H1 (cell line): ENCODE measurements at regions not wholly inside any gene's neighbourhood (a gene's known extent, or its start where the extent isn't known, plus 50 kb on each side); places are given as distances from the start of the nearest gene placed in this dataset.

Experiments
- CTCF ChIA-PET: fragments of 300-600 bp; sonication (Branson Sonifier 250); formaldehyde crosslinking; loops from one replicate; lab custom pipeline; 2021; ENCODE audit not compliant: partially characterized antibody; lab: Charles Lee
- POLR2A ChIA-PET: fragments of 300-600 bp; sonication (Branson Sonifier 250); formaldehyde crosslinking; loops from one replicate; lab custom pipeline; 2021; ENCODE audit warnings: inconsistent platforms; ENCODE audit not compliant: partially characterized antibody; lab: Charles Lee
- DNase-seq, 2 experiments: peaks; one replicate each; pipeline versions ENCODE4 v3.0.0 to v3.0.0-alpha.2; 2010 to 2022; ENCODE audit warnings: low spot score in 2 of 2, low read depth in 1 of 2, mixed read lengths in 1 of 2
- FAIRE-seq: peaks from 2 replicates; lab custom pipeline; 2011; peaks lifted over from hg19 to GRCh38; lab: Jason Lieb, UNC
- H2AFZ ChIP-seq: 2 replicates; pipeline ENCODE4 v1.8.1; 2012; ENCODE audit warnings: low read length, inconsistent platforms
- H2AK5ac ChIP-seq: 2 replicates; pipeline ENCODE4 v1.6.1; 2013; ENCODE audit warnings: low read depth, low read length
- H2BK120ac ChIP-seq: replicated peaks from 2 replicates; pipeline ENCODE3; 2013; ENCODE audit warnings: low read depth, low read length, inconsistent platforms
- H2BK12ac ChIP-seq: 2 replicates; pipeline ENCODE4 v1.6.1; 2013; ENCODE audit warnings: low read depth, low read length
- H2BK15ac ChIP-seq: 2 replicates; pipeline ENCODE4 v1.6.1; 2013; ENCODE audit warnings: low read length
- H2BK20ac ChIP-seq: 2 replicates; pipeline ENCODE4 v1.6.1; 2013; ENCODE audit warnings: low read length
- H2BK5ac ChIP-seq: 2 replicates; pipeline ENCODE4 v1.6.1; 2013; ENCODE audit warnings: low read depth, low read length
- H3K14ac ChIP-seq: 2 replicates; pipeline ENCODE4 v1.6.1; 2013; ENCODE audit warnings: inconsistent platforms; ENCODE audit not compliant: insufficient read length
- H3K18ac ChIP-seq: 2 replicates; pipeline ENCODE4 v1.6.1; 2013; ENCODE audit warnings: low read length; ENCODE audit errors: extremely low read depth
- H3K23ac ChIP-seq: 2 replicates; pipeline ENCODE4 v1.6.1; 2013; ENCODE audit warnings: inconsistent platforms; ENCODE audit not compliant: insufficient read length
- H3K23me2 ChIP-seq: 2 replicates; pipeline ENCODE4 v1.6.1; 2013; ENCODE audit warnings: low read depth, low read length
- H3K27ac ChIP-seq: 2 replicates; pipeline ENCODE4 v1.6.1; 2011; ENCODE audit warnings: low read depth, low read length, inconsistent platforms
- H3K27me3 ChIP-seq, 4 experiments: replicated peaks in 1 of 4; 1 replicate in 1 of 4; 2 replicates in 3 of 4; pipeline versions ENCODE4 v1.6.1 to v1.8.1; 2011 to 2013; ENCODE audit warnings: low read length in 3 of 4, mild to moderate bottlenecking in 3 of 4, inconsistent platforms in 2 of 4, mixed read lengths in 2 of 4, moderate library complexity in 1 of 4; ENCODE audit not compliant: control insufficient read depth in 3 of 4, insufficient read depth in 3 of 4; ENCODE audit errors: extremely low read depth in 1 of 4
- H3K36me3 ChIP-seq, 4 experiments: 2 replicates each; pipeline versions ENCODE4 v1.6.1 to v1.8.1; 2011 to 2013; ENCODE audit warnings: mild to moderate bottlenecking in 4 of 4, low read length in 3 of 4, moderate library complexity in 2 of 4, control low read depth in 1 of 4, inconsistent platforms in 1 of 4; ENCODE audit not compliant: insufficient read depth in 4 of 4, control insufficient read depth in 2 of 4
- H3K4ac ChIP-seq: replicated peaks from 2 replicates; pipeline ENCODE3; 2013; ENCODE audit warnings: low read length, low read depth, mixed read lengths, inconsistent platforms; ENCODE audit not compliant: insufficient read length
- H3K4me1 ChIP-seq, 4 experiments: replicated peaks in 1 of 4; 1 replicate in 1 of 4; 2 replicates in 3 of 4; pipeline versions ENCODE4 v1.6.1 to v1.8.1; 2011 to 2013; ENCODE audit warnings: low read length in 3 of 4, inconsistent platforms in 2 of 4, mixed read lengths in 1 of 4; ENCODE audit not compliant: insufficient read depth in 4 of 4, control insufficient read depth in 3 of 4
- H3K4me2 ChIP-seq, 2 experiments: 2 replicates each; pipeline versions ENCODE4 v1.6.1 to v1.8.1; 2011 to 2013; ENCODE audit warnings: low read depth in 2 of 2, low read length in 2 of 2, control low read depth in 1 of 2, inconsistent platforms in 1 of 2, mild to moderate bottlenecking in 1 of 2; ENCODE audit not compliant: insufficient read depth in 1 of 2
- H3K4me3 ChIP-seq, 4 experiments: fragments of 200-600, 300-600 bp in 1 of 4; sonication (generic), shearing (Covaris generic), sonication (Bioruptor Twin) in 1 of 4; 2 replicates each; pipeline versions ENCODE4 v1.5.1 to v1.8.1; 2011 to 2016; ENCODE audit warnings: low read length in 4 of 4, low read depth in 3 of 4, control low read depth in 2 of 4, inconsistent platforms in 2 of 4, mild to moderate bottlenecking in 2 of 4, mixed read lengths in 1 of 4, moderate library complexity in 1 of 4; ENCODE audit not compliant: insufficient read depth in 2 of 4; ENCODE audit errors: extremely low read depth in 1 of 4
- H3K56ac ChIP-seq: replicated peaks from 2 replicates; pipeline ENCODE3; 2013; ENCODE audit warnings: low read depth, mild to moderate bottlenecking, mixed read lengths, low read length, inconsistent platforms; ENCODE audit not compliant: insufficient read length
- H3K79me1 ChIP-seq: 2 replicates; pipeline ENCODE4 v1.6.1; 2013; ENCODE audit warnings: low read depth, low read length, control low read depth
- H3K79me2 ChIP-seq, 2 experiments: 2 replicates each; pipeline versions ENCODE4 v1.6.1 to v1.8.1; 2012 to 2013; ENCODE audit warnings: low read length in 2 of 2, mild to moderate bottlenecking in 2 of 2, inconsistent platforms in 1 of 2; ENCODE audit not compliant: insufficient read depth in 2 of 2, control insufficient read depth in 1 of 2
- H3K9ac ChIP-seq, 4 experiments: replicated peaks in 1 of 4; 1 replicate in 1 of 4; 2 replicates in 3 of 4; pipeline versions ENCODE4 v1.6.1 to v1.8.1; 2011 to 2013; ENCODE audit warnings: low read depth in 3 of 4, low read length in 3 of 4, control low read depth in 2 of 4, mild to moderate bottlenecking in 2 of 4, moderate library complexity in 2 of 4, inconsistent platforms in 1 of 4; ENCODE audit errors: extremely low read depth in 1 of 4
- H3K9me3 ChIP-seq, 2 experiments: 2 replicates each; pipeline versions ENCODE4 v1.6.1 to v1.8.1; 2012 to 2013; ENCODE audit warnings: mild to moderate bottlenecking in 2 of 2, moderate library complexity in 2 of 2, control low read depth in 1 of 2, inconsistent platforms in 1 of 2, low read depth in 1 of 2, low read length in 1 of 2, mixed read lengths in 1 of 2; ENCODE audit not compliant: insufficient read depth in 2 of 2
- H4K20me1 ChIP-seq, 2 experiments: replicated peaks in 1 of 2; 2 replicates each; pipeline versions ENCODE3 to v1.8.1; 2011 to 2013; ENCODE audit warnings: inconsistent platforms in 2 of 2, low read length in 2 of 2, mild to moderate bottlenecking in 1 of 2; ENCODE audit not compliant: insufficient read depth in 2 of 2, control insufficient read depth in 1 of 2
- H4K5ac ChIP-seq: 2 replicates; pipeline ENCODE4 v1.6.1; 2013; ENCODE audit warnings: low read length, low read depth, mixed read lengths, inconsistent platforms; ENCODE audit not compliant: insufficient read length
- H4K8ac ChIP-seq: 2 replicates; pipeline ENCODE4 v1.8.0; 2013; ENCODE audit warnings: mild to moderate bottlenecking, moderate library complexity, low read length, inconsistent platforms; ENCODE audit not compliant: insufficient read depth; ENCODE audit errors: extremely low read depth
- H4K91ac ChIP-seq: replicated peaks from 2 replicates; pipeline ENCODE3; 2013; ENCODE audit warnings: low read length, mixed read lengths, inconsistent platforms; ENCODE audit not compliant: insufficient read length
- BACH1 ChIP-seq: IDR thresholded peaks from 2 replicates; pipeline ENCODE4 v1.6.1; 2012; ENCODE audit warnings: low read length, improper control_type of control experiment
- BCL11A ChIP-seq, 2 experiments: IDR thresholded peaks; one replicate each; pipeline ENCODE4 v1.6.1; 2011; ENCODE audit warnings: low read depth in 2 of 2, low read length in 2 of 2, mild to moderate bottlenecking in 2 of 2
- BRCA1 ChIP-seq: IDR thresholded peaks from 2 replicates; pipeline ENCODE4 v1.6.1; 2012; ENCODE audit warnings: low read depth, low read length, improper control_type of control experiment
- CHD1 ChIP-seq: IDR thresholded peaks from 2 replicates; pipeline ENCODE4 v1.6.1; 2012; ENCODE audit warnings: low read depth, low read length, improper control_type of control experiment
- FOSL1 ChIP-seq: IDR thresholded peaks from 2 replicates; pipeline ENCODE4 v1.6.1; 2011; ENCODE audit warnings: mild to moderate bottlenecking, low read depth, low read length, moderate library complexity; ENCODE audit not compliant: insufficient read depth
- GTF2F1 ChIP-seq: IDR thresholded peaks from 2 replicates; pipeline ENCODE4 v1.6.1; 2012; ENCODE audit warnings: low read depth, low read length, improper control_type of control experiment, borderline replicate concordance
- HDAC2 ChIP-seq, 2 experiments: fragments of 300-600 bp in 1 of 2; sonication (generic) in 1 of 2; IDR thresholded peaks; 2 replicates each; pipeline ENCODE4 v1.6.1; 2011 to 2012; ENCODE audit warnings: low read depth in 2 of 2, low read length in 2 of 2, mild to moderate bottlenecking in 2 of 2, moderate library complexity in 2 of 2, borderline replicate concordance in 1 of 2, inconsistent platforms in 1 of 2
- KDM1A ChIP-seq: fragments of 200-600, 300-600 bp; sonication (generic); IDR thresholded peaks from 2 replicates; pipeline ENCODE4 v1.7.1; 2016; ENCODE audit warnings: mild to moderate bottlenecking, low read length, borderline replicate concordance
- KDM5A ChIP-seq: fragments of 200-600 bp; IDR thresholded peaks from 2 replicates; pipeline ENCODE4 v1.7.1; 2012; ENCODE audit warnings: mild to moderate bottlenecking, low read length, inconsistent platforms, mixed read lengths
- NANOG ChIP-seq: IDR thresholded peaks from 2 replicates; pipeline ENCODE4 v1.6.1; 2011; ENCODE audit warnings: low read length, low read depth, mild to moderate bottlenecking, inconsistent platforms; ENCODE audit not compliant: insufficient read depth, poor library complexity, severe bottlenecking
- POU5F1 ChIP-seq: IDR thresholded peaks from 2 replicates; pipeline ENCODE4 v1.6.1; 2011; ENCODE audit warnings: low read depth, mild to moderate bottlenecking, low read length, moderate library complexity
- SIRT6 ChIP-seq: IDR thresholded peaks from one replicate; pipeline ENCODE4 v1.7.1; 2012; ENCODE audit warnings: low read length, inconsistent platforms
- SIX5 ChIP-seq: IDR thresholded peaks from 2 replicates; pipeline ENCODE4 v1.6.1; 2011; ENCODE audit warnings: mild to moderate bottlenecking, low read depth, low read length
- SP4 ChIP-seq: IDR thresholded peaks from 2 replicates; pipeline ENCODE4 v1.6.1; 2012; ENCODE audit warnings: low read length, inconsistent platforms
- SUZ12 ChIP-seq: fragments of 200-600 bp; sonication (generic); IDR thresholded peaks from 2 replicates; pipeline ENCODE4 v1.6.1; 2012; ENCODE audit warnings: mild to moderate bottlenecking, inconsistent platforms, low read length, moderate library complexity, mixed read lengths
- YY1 ChIP-seq: IDR thresholded peaks from 2 replicates; pipeline ENCODE4 v1.6.1; 2011; ENCODE audit warnings: low read depth, mild to moderate bottlenecking, low read length
- WGBS, 2 experiments: shearing (Covaris generic) in 1 of 2; methylation state at CpG; one replicate each; pipeline versions ENCODE4 v1.1.6 to v1.1.7; 2013 to 2015; ENCODE audit warnings: low lambda C conversion rate in 2 of 2, mixed read lengths in 2 of 2, inconsistent platforms in 1 of 2, low coverage in 1 of 2, missing lambda C conversion rate in 1 of 2; ENCODE audit not compliant: insufficient replicate concordance in 2 of 2, insufficient coverage in 1 of 2, insufficient read length in 1 of 2; ENCODE audit errors: extremely low coverage in 1 of 2, missing lambda C conversion rate in 1 of 2; 5-methylcytosine and 5-hydroxymethylcytosine counted together

DNA sequence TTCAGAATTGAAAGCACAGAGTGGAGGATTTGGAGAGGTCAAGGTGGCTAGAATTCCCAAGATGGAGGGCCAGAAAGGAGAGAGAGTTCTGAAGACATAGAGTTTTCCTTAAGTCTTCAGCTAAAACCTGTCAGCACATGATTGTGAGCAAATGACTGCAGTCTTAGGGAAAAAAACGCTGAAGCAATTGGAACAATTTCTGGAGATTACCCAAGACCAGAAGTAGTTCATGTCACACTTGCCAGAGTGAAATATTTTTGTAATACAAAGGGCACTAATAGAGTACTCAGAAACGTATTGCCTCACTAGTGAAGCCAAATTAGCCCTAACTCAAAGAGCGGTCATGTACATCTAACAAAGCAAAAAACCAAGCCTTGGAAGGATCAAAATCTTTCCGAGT, 541.3 kb upstream of the MARCKS start:
- ChIA-PET POLR2A (no interaction called here), CTCF (interaction anchor here (1.4 kb wide), 1 partner anchor 9 kb away, joined by 7 read pairs; no protein-coding TSS in a partner anchor)
- FAIRE-seq (no peak), DNase-seq (no peak)
- Histone ChIP-seq H3K4me1 (no peaks in the 10 kb centered on the region), H2AFZ (0 out of 2 replicates have a peak overlapping the region, but pooled peaks have one; percentile 25), H3K14ac (no peak overlapping the region), H4K20me1 (no peaks in the 10 kb centered on the region), H3K9ac (no peak overlapping the region), H4K8ac (no peak overlapping the region), H2BK5ac (no peak overlapping the region), H3K9me3 (no peaks in the 10 kb centered on the region), H3K79me1 (no peaks in the 10 kb centered on the region), H2BK20ac (no peak overlapping the region), H4K5ac (no peak overlapping the region), H3K79me2 (no peaks in the 10 kb centered on the region), H3K56ac (no peak overlapping the region), H2AK5ac (no peak overlapping the region), H2BK120ac (no peak overlapping the region), H3K27ac (no peak overlapping the region), H3K4ac (no peak overlapping the region), H3K23ac (no peak overlapping the region), H2BK12ac (no peak overlapping the region), H3K23me2 (no peaks in the 10 kb centered on the region), H2BK15ac (no peak overlapping the region), H3K4me2 (no peak overlapping the region), H3K4me3 (no peak overlapping the region), H3K27me3 (no peaks in the 10 kb centered on the region), H3K18ac (no peak overlapping the region), H3K36me3 (no peaks in the 10 kb centered on the region; a peak in 1 of 8 replicates), H4K91ac (no peak overlapping the region)
- WGBS, 2 experiments: 83% methylated on average over 4 of the region's 4 CpGs; no CpG with 5 or more reads in 1 of the 2 experiments
- TF ChIP-seq BACH1 (no peak), NANOG (no peak), SIX5 (no peak), HDAC2 (IDR thresholded peaks at IDR 0.05; ENCODE audit: borderline replicate concordance in 1 of 2, low read depth in 2 of 2, low read length in 2 of 2) (no peak), SIRT6 (no peak), BRCA1 (no peak), POU5F1 (no peak), KDM1A (no peak), FOSL1 (no peak), CHD1 (no peak), KDM5A (no peak), BCL11A (IDR thresholded peaks at IDR 0.05; ENCODE audit: low read depth in 2 of 2, low read length in 2 of 2) (no peak), YY1 (no peak), GTF2F1 (no peak), SUZ12 (no peak), SP4 (no peak)
